ENCODE measurements at regions not wholly inside any gene's neighbourhood (a gene's known extent, or its start where the extent isn't known, plus 50 kb on each side); places are given as distances from the start of the nearest gene placed in this dataset.
"Not testable (repeated sequence)": the region's sequence is repeated elsewhere in the genome, so short reads cannot be mapped to it uniquely, and the experiment has no call there.

GRCh38 chr5:25181249-25181648 is 536.5 kb upstream of the CDH10 start:
- H3K9me3 ChIP-seq, result peaks cover 0 to 26% (median 0%) of the 10 kb centered on the region in 11 donors
- intact Hi-C loops (cut with DNase I), result no loop called here
- TF ChIP-seq, protein P1, sequence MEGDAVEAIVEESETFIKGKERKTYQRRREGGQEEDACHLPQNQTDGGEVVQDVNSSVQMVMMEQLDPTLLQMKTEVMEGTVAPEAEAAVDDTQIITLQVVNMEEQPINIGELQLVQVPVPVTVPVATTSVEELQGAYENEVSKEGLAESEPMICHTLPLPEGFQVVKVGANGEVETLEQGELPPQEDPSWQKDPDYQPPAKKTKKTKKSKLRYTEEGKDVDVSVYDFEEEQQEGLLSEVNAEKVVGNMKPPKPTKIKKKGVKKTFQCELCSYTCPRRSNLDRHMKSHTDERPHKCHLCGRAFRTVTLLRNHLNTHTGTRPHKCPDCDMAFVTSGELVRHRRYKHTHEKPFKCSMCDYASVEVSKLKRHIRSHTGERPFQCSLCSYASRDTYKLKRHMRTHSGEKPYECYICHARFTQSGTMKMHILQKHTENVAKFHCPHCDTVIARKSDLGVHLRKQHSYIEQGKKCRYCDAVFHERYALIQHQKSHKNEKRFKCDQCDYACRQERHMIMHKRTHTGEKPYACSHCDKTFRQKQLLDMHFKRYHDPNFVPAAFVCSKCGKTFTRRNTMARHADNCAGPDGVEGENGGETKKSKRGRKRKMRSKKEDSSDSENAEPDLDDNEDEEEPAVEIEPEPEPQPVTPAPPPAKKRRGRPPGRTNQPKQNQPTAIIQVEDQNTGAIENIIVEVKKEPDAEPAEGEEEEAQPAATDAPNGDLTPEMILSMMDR (IDR thresholded peaks at IDR 0.05), result no peak
- no peak for DNase-seq
- H3K4me3 ChIP-seq, result no peak overlapping the region
- H3K36me3 ChIP-seq, result no peaks in the 10 kb centered on the region
- ATAC-seq, result no peak
- no peaks in the 10 kb centered on the region for H3K27me3 ChIP-seq
- H3K4me1 ChIP-seq, result no peaks in the 10 kb centered on the region
- WGBS, 2 donors, result 72 to 76% methylated on average over 5 of the region's 5 CpGs
- no peak overlapping the region for H3K27ac ChIP-seq

- H3K9me3 ChIP-seq, result peaks cover 0 to 13% (median 0%) of the 10 kb centered on the region in 11 donors
- H3K4me3 ChIP-seq; H3K4me1 ChIP-seq; H3K27me3 ChIP-seq; intact Hi-C loops (cut with DNase I); ATAC-seq; H3K36me3 ChIP-seq; DNase-seq; H3K27ac ChIP-seq: not testable (repeated sequence)
- WGBS, 2 donors, result 0% methylated on average over 1 of the region's 1 CpG
Measured at GRCh38 chr5:25162616-25163015, 517.8 kb upstream of the CDH10 start.

DNA sequence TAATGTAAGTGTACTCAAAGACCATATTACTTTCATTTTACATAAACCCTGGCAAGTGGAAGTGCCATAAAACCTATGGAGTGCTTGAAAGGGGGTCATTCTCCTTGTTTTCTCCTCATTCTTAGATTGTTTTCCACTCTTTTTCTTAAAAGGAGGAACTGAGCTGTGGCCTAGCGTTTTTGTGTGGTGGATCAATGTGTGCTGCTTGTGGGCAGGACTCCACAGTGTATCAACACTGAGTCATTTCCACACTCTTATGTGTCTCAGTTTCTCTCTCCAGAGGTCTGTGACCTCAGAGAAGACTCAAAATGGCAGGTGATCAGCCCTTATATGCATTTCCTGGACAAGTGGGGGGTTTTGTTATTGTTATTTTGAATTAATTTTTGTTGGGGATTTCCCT is 516.1 kb upstream of the CDH10 start:
- no peak overlapping the region for H3K27ac ChIP-seq
- no peaks in the 10 kb centered on the region for H3K27me3 ChIP-seq
- ATAC-seq (no peak), DNase-seq (no peak)
- intact Hi-C loops (cut with DNase I), result no loop called here
- H3K4me1 ChIP-seq, result no peaks in the 10 kb centered on the region
- H3K9me3 ChIP-seq, result peaks cover 0 to 11% (median 0%) of the 10 kb centered on the region in 11 donors
- H3K4me3 ChIP-seq, result no peak overlapping the region
- TF ChIP-seq, protein P1 (IDR thresholded peaks at IDR 0.05), result no peak
- H3K36me3 ChIP-seq, result no peaks in the 10 kb centered on the region
- WGBS, 2 donors, result 62 to 70% methylated on average over 1 of the region's 1 CpG

DNA sequence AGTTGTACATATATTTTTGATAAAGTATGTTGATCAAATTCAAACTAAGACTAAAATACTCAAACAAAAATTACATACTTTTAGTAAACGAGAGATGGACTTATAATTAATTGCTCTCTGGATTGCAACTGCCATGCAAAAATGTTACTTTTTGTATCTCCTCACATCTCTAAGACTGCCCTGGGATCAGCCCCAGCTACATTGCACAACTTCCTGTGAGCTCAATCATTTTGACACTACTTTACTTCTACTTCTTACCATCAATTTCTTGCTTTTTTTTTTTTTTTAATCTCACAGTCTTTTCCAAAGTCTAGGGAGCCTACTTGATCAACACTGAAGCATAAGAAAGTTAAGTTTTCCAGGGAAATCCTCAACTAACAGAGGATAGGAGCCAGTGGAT is 506.0 kb upstream of the CDH10 start:
- intact Hi-C loops (cut with DNase I), result no loop called here

GRCh38 chr5:25128606-25129005 is 483.8 kb upstream of the CDH10 start:
- Histone ChIP-seq H3K4me1 (no peaks in the 10 kb centered on the region), H3K36me3 (no peaks in the 10 kb centered on the region), H3K27me3 (no peaks in the 10 kb centered on the region), H3K27ac (no peak overlapping the region), H3K9me3 (peaks cover 0 to 8% (median 0%) of the 10 kb centered on the region in 11 donors), H3K4me3 (no peak overlapping the region)
- TF ChIP-seq, protein P1 (IDR thresholded peaks at IDR 0.05), result no peak
- WGBS, 2 donors, result 79 to 81% methylated on average over 4 of the region's 4 CpGs
- ATAC-seq (no peak), DNase-seq (no peak)
- intact Hi-C loops (cut with DNase I), result no loop called here

More for the DNA sequence above, 506.0 kb upstream of the CDH10 start:
- no peaks in the 10 kb centered on the region for H3K27me3 ChIP-seq
- H3K36me3 ChIP-seq, result no peaks in the 10 kb centered on the region
- no peak overlapping the region for H3K4me3 ChIP-seq
- H3K9me3 ChIP-seq, result peaks cover 0 to 40% (median 4%) of the 10 kb centered on the region in 11 donors
- no peaks in the 10 kb centered on the region for H3K4me1 ChIP-seq
- 71 to 72% methylated on average over 1 of the region's 1 CpG for WGBS, 2 donors
- no peak overlapping the region for H3K27ac ChIP-seq
- TF ChIP-seq, protein P1 (IDR thresholded peaks at IDR 0.05), result no peak
- no peak for ATAC-seq
- no peak for DNase-seq

Measured in heart right ventricle (tissue), 16 donors.